GM12878 (cell line): ENCODE measurements at regions not wholly inside any gene's neighbourhood (a gene's known extent, or its start where the extent isn't known, plus 50 kb on each side); places are given as distances from the start of the nearest gene placed in this dataset.
A peak's percentile ranks its signal among the peaks of the same experiment; 100 is the strongest.

Source experiments
- ATAC-seq: fragments of 200-7000 bp; cut with Tn5 transposase; 3 replicates; pipeline ENCODE4 v1.9.1; 2020; ENCODE audit warnings: mild to moderate bottlenecking, moderate library complexity
- BruUV-seq: library from RNA; stranded (reverse); fragments of 400-500 nt; replicated peaks from 2 replicates; lab custom pipeline; 2021; lab: Mats Ljungman, UMichigan
- CTCF ChIA-PET: fragments of 300-600 bp; sonication (Branson Sonifier 250); formaldehyde crosslinking; extraction: SDS; loops from one replicate; lab custom pipeline; 2021; ENCODE audit warnings: inconsistent platforms; lab: Yijun Ruan, JAX
- POLR2A ChIA-PET: fragments of 350-600 bp; formaldehyde crosslinking; extraction: SDS; loops from one replicate; lab custom pipeline; 2021; ENCODE audit warnings: inconsistent platforms; lab: Charles Lee
- RAD21 ChIA-PET: fragments of 300-600 bp; sonication (Branson Sonifier 250); formaldehyde crosslinking; loops from one replicate; lab custom pipeline; 2023; ENCODE audit warnings: antibody characterized with exemption; ENCODE audit not compliant: unreplicated experiment; lab: Charles Lee
- SMC1A ChIA-PET: fragments of 300-600 bp; sonication (Branson Sonifier 250); formaldehyde crosslinking; loops from one replicate; lab custom pipeline; 2023; ENCODE audit not compliant: unreplicated experiment, uncharacterized antibody; lab: Charles Lee
- DNase-seq: peaks from one replicate; pipeline ENCODE4 v3.0.0-alpha.2; 2011; ENCODE audit warnings: low read depth, low spot score
- FAIRE-seq: peaks from 3 replicates; lab custom pipeline; 2011; peaks lifted over from hg19 to GRCh38; lab: Jason Lieb, UNC
- H2AFZ ChIP-seq: 2 replicates; pipeline ENCODE4 v1.6.0; 2011; ENCODE audit warnings: low read depth, low read length, control low read depth; ENCODE audit not compliant: control insufficient read depth
- H3K27ac ChIP-seq: 2 replicates; pipeline ENCODE4 v1.5.1; 2011; ENCODE audit warnings: control low read depth; ENCODE audit not compliant: control insufficient read depth, insufficient read depth
- H3K27me3 ChIP-seq, 2 experiments: replicated peaks in 1 of 2; 2 replicates each; pipeline versions ENCODE4 v1.6.0 to v1.6.1; 2011; ENCODE audit warnings: low read length in 1 of 2; ENCODE audit not compliant: control insufficient read depth in 2 of 2, insufficient read depth in 2 of 2
- H3K36me3 ChIP-seq, 2 experiments: 2 replicates each; pipeline ENCODE4 v1.5.1; 2011; ENCODE audit warnings: low read length in 1 of 2; ENCODE audit not compliant: control insufficient read depth in 2 of 2, insufficient read depth in 2 of 2
- H3K4me1 ChIP-seq: 2 replicates; pipeline ENCODE4 v1.6.1; 2011; ENCODE audit warnings: mild to moderate bottlenecking, low read length, moderate library complexity, mixed read lengths; ENCODE audit not compliant: control insufficient read depth, insufficient read depth
- H3K4me2 ChIP-seq: 2 replicates; pipeline ENCODE4 v1.6.0; 2011; ENCODE audit warnings: control low read depth; ENCODE audit not compliant: control insufficient read depth, insufficient read depth
- H3K4me3 ChIP-seq: fragments of 200-600 bp; sonication (generic); 2 replicates; pipeline ENCODE4 v1.5.1; 2016
- H3K79me2 ChIP-seq: 2 replicates; pipeline ENCODE4 v1.6.0; 2011; ENCODE audit warnings: low read length; ENCODE audit not compliant: control insufficient read depth, insufficient read depth
- H3K9ac ChIP-seq: 2 replicates; pipeline ENCODE4 v1.8.0; 2011; ENCODE audit warnings: low read length, control low read depth, mixed read lengths; ENCODE audit not compliant: control insufficient read depth, insufficient read depth
- H3K9me3 ChIP-seq: replicated peaks from 3 replicates; pipeline ENCODE4 v1.5.1; 2011; ENCODE audit warnings: mild to moderate bottlenecking, low read length; ENCODE audit not compliant: control insufficient read depth, insufficient read depth
- H4K20me1 ChIP-seq: 2 replicates; pipeline ENCODE4 v1.6.0; 2011; ENCODE audit not compliant: control insufficient read depth, insufficient read depth
- CHD2 ChIP-seq: IDR thresholded peaks from 2 replicates; pipeline ENCODE4 v1.6.1; 2011; ENCODE audit warnings: low read depth, low read length, improper control_type of control experiment, borderline replicate concordance
- FOS ChIP-seq: IDR thresholded peaks from 3 replicates; pipeline ENCODE4 v1.6.1; 2011; ENCODE audit warnings: borderline replicate concordance; ENCODE audit not compliant: insufficient read length; ENCODE audit errors: extremely low read depth
- IKZF1 ChIP-seq: fragments of 450-650 bp; conservative IDR thresholded peaks from 2 replicates; pipeline ENCODE4 v1.6.1; 2017; ENCODE audit warnings: antibody characterized with exemption, mild to moderate bottlenecking
- LARP7 ChIP-seq: fragments of 450-650 bp; IDR thresholded peaks from 2 replicates; pipeline ENCODE4 v1.6.1; 2017; ENCODE audit warnings: mild to moderate bottlenecking
- NR2F1 ChIP-seq: fragments of 450-650 bp; conservative IDR thresholded peaks from 2 replicates; pipeline ENCODE4 v1.6.1; 2017; ENCODE audit warnings: mild to moderate bottlenecking
- PBX3 ChIP-seq: IDR thresholded peaks from 2 replicates; pipeline ENCODE4 v1.6.1; 2011; ENCODE audit warnings: mild to moderate bottlenecking, low read depth, low read length, moderate library complexity; ENCODE audit not compliant: insufficient replicate concordance
- SREBF1 ChIP-seq: IDR thresholded peaks from 2 replicates; pipeline ENCODE4 v1.6.1; 2012; ENCODE audit warnings: mild to moderate bottlenecking, low read length
- SREBF2 ChIP-seq: IDR thresholded peaks from 2 replicates; pipeline ENCODE4 v1.6.1; 2012; ENCODE audit warnings: mild to moderate bottlenecking, low read length
- STAT1 ChIP-seq: fragments of 450-650 bp; conservative IDR thresholded peaks from 2 replicates; pipeline ENCODE4 v1.6.1; 2014; ENCODE audit warnings: antibody characterized with exemption, mild to moderate bottlenecking
- STAT3 ChIP-seq: IDR thresholded peaks from 2 replicates; pipeline ENCODE4 v1.6.1; 2011; ENCODE audit warnings: low read depth, low read length, improper control_type of control experiment
- TARDBP ChIP-seq: IDR thresholded peaks from 2 replicates; pipeline ENCODE4 v1.6.1; 2016; ENCODE audit warnings: borderline replicate concordance
- ZBED1 ChIP-seq: IDR thresholded peaks from 2 replicates; pipeline ENCODE4 v1.6.1; 2016; ENCODE audit warnings: borderline replicate concordance
- WGBS: methylation state at CpG from one replicate; pipeline ENCODE4 v1.1.6; 2016; ENCODE audit warnings: low lambda C conversion rate; ENCODE audit not compliant: insufficient replicate concordance, insufficient coverage; ENCODE audit errors: missing lambda C conversion rate; 5-methylcytosine and 5-hydroxymethylcytosine counted together
- in situ Hi-C: fragments of 300-500 bp; cut with MboI; formaldehyde crosslinking; loops from 9 replicates; pipeline ENCODE4 v1.14.3; 2018; ENCODE audit warnings: mixed read lengths
- intact Hi-C: fragments of 100-400 bp; cut with micrococcal nuclease; formaldehyde crosslinking; loops from one replicate; pipeline ENCODE4 v1.14.2; 2022; ENCODE audit not compliant: unreplicated experiment
- TF ChIP-seq, protein P1 (sequence below): fragments of 450-650 bp; IDR thresholded peaks from 2 replicates; pipeline ENCODE4 v1.6.1; 2017; ENCODE audit warnings: mild to moderate bottlenecking, low read depth, inconsistent platforms; ENCODE audit not compliant: poor library complexity, severe bottlenecking

- Histone ChIP-seq H2AFZ (no peak overlapping the region), H3K4me3 (no peak overlapping the region), H3K36me3 (no peaks in the 10 kb centered on the region), H3K27ac (no peak overlapping the region), H3K9me3 (no peaks in the 10 kb centered on the region), H3K4me1 (no peaks in the 10 kb centered on the region), H3K79me2 (no peaks in the 10 kb centered on the region), H3K27me3 (no peaks in the 10 kb centered on the region; a peak in 2 of 4 replicates), H3K4me2 (no peak overlapping the region), H4K20me1 (no peaks in the 10 kb centered on the region), H3K9ac (no peak overlapping the region)
- no TSS peak for BruUV-seq
- TF ChIP-seq STAT1 = no peak
- in situ Hi-C loops (no loop called here), intact Hi-C loops (no loop called here)
- WGBS = 39% methylated on average over 7 of the region's 7 CpGs
- FAIRE-seq (peak; percentile 77), DNase-seq (no peak), ATAC-seq (no peak)
- ChIA-PET SMC1A (interaction anchor here (0.6 to 1.6 kb wide), 2 partner anchors 13 to 1607 kb away, joined by 3 read pairs; no protein-coding TSS in a partner anchor), POLR2A (no interaction called here), CTCF (no interaction called here), RAD21 (no interaction called here)
Measured at GRCh38 chr3:106745344-106746168, 631.7 kb upstream of the CCDC54 start.

DNA sequence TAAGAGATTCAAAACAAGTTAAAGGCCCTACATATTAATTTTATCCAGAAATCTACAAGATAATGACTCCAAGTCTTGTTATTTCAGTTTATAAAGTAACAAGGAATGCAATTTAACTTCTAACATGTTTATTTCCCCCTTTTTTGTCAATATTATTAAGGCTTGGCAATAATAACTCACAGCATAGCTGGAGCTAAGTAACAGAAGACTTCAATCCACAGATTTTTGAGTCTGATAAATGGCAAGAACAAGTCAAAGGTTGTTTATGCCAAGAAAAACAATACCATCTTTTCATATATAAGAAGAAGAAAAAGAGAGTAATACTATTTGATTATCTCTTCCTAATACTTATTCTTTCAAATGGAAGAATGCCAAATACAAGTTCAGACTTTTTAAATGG lies 631.0 kb upstream of the CCDC54 start:
- CTCF ChIA-PET = no interaction called here
- no peaks in the 10 kb centered on the region for H3K4me1 ChIP-seq
- H3K4me3 ChIP-seq = no peak overlapping the region
- no peaks in the 10 kb centered on the region for H3K36me3 ChIP-seq
- no peak overlapping the region for H3K27ac ChIP-seq
- H3K4me2 ChIP-seq = no peak overlapping the region
- BruUV-seq = no TSS peak
- ATAC-seq (no peak), FAIRE-seq (no peak), DNase-seq (no peak)
- POLR2A ChIA-PET = no interaction called here
- no peaks in the 10 kb centered on the region for H3K79me2 ChIP-seq
- no peak overlapping the region for H2AFZ ChIP-seq
- no peaks in the 10 kb centered on the region for H4K20me1 ChIP-seq
- RAD21 ChIA-PET = no interaction called here
- no peaks in the 10 kb centered on the region; a peak in 2 of 4 replicates for H3K27me3 ChIP-seq
- SMC1A ChIA-PET = interaction anchor here (1.6 kb wide), 1 partner anchor 14 kb away, joined by 3 read pairs; no protein-coding TSS in a partner anchor
- in situ Hi-C loops = no loop called here
- intact Hi-C loops = no loop called here
- no peaks in the 10 kb centered on the region for H3K9me3 ChIP-seq
- H3K9ac ChIP-seq = no peak overlapping the region
- no peak for TF ChIP-seq SREBF1
- no peak for TF ChIP-seq FOS
- TF ChIP-seq LARP7 = no peak
- TF ChIP-seq STAT3 = no peak
- TF ChIP-seq SREBF2 = no peak
- TF ChIP-seq IKZF1 = no peak
- no peak for TF ChIP-seq TARDBP
- TF ChIP-seq, protein P1, sequence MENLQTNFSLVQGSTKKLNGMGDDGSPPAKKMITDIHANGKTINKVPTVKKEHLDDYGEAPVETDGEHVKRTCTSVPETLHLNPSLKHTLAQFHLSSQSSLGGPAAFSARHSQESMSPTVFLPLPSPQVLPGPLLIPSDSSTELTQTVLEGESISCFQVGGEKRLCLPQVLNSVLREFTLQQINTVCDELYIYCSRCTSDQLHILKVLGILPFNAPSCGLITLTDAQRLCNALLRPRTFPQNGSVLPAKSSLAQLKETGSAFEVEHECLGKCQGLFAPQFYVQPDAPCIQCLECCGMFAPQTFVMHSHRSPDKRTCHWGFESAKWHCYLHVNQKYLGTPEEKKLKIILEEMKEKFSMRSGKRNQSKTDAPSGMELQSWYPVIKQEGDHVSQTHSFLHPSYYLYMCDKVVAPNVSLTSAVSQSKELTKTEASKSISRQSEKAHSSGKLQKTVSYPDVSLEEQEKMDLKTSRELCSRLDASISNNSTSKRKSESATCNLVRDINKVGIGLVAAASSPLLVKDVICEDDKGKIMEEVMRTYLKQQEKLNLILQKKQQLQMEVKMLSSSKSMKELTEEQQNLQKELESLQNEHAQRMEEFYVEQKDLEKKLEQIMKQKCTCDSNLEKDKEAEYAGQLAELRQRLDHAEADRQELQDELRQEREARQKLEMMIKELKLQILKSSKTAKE = no peak
- TF ChIP-seq CHD2 = no peak
- TF ChIP-seq ZBED1 = no peak
- no peak for TF ChIP-seq PBX3
- no peak for TF ChIP-seq NR2F1
